RKO (cell line): ENCODE measurements at regions not wholly inside any gene's neighbourhood (a gene's known extent, or its start where the extent isn't known, plus 50 kb on each side); places are given as distances from the start of the nearest gene placed in this dataset.
"Not testable (repeated sequence)": the region's sequence is repeated elsewhere in the genome, so short reads cannot be mapped to it uniquely, and the experiment has no call there.

Experiments
- DNase-seq: peaks from one replicate; pipeline ENCODE4 v3.0.0-alpha.2; 2016; ENCODE audit warnings: low spot score

DNA sequence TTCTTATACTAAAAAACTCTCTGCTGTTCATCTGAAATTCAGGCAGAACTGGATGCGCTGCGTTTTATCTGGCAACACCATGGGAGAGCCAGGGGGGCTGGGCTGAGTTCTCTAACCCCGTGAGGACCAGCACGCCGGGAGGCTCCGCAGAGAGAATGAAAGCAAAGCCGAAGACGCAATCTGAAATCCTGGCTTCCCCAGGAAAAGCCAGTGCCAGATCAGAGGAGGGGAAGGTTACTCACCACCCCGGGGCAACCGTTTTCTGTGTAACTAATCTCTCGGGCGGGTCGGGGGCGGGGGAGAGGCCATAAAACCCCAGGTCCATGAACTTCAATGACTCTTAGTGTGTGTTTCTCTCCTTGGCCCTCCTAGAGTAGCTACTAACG is 99.4 kb downstream of the SHANK2 start:
- no peak for DNase-seq

DNA sequence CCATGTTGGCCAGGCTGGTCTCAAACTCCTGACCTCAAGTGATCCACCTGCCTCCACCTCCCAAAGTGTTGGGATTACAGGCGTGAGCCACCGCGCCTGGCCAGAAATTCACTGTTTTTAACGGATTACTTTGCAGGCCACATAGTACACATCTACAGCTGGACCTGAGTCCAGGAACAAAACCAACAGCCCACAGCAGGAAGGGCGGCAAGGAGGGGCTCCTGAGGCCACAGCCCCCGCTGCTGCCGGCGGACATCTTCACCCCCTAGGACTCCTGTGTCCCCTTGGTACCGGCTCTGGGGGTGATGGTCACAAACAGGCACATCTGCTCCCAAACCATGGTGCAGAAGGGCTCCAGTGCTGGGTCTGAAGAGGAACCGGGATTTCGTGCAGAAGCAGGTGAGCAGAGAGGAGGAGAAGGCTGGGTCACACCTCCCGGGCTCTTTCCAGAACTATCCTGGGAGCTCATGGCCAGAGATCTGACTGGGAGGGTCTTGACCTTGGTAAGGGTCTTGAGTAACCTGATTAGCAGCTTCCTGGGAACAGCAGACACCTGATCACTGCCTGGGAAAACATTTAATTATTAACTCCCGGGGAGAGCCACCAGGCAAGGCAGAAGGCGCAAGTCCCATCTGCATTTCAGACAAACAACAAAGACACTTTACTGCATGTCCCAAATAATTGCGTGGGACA is 99.9 kb downstream of the SHANK2 start:
- DNase-seq, result not testable (repeated sequence)

DNA sequence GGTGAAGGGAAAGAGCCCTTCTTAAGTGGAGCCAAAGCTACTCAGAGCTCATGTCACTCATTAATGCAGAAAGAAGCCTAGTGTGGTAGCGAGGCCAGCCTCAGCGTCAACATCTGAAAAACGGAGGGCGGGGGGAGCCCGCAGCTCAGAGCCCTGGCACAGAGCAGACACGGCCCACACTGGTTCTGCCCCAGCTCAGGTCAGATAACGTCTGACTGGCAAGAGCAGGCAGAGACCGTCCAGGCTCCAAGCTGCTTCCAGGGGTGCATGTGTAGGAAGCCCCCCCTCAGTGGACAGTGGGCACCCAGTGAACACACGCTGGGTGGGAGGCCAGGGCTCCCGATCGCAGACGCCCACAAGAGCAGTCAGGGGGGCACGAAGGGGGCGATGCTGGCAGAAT is 100.8 kb downstream of the SHANK2 start:
- no peak for DNase-seq

DNA sequence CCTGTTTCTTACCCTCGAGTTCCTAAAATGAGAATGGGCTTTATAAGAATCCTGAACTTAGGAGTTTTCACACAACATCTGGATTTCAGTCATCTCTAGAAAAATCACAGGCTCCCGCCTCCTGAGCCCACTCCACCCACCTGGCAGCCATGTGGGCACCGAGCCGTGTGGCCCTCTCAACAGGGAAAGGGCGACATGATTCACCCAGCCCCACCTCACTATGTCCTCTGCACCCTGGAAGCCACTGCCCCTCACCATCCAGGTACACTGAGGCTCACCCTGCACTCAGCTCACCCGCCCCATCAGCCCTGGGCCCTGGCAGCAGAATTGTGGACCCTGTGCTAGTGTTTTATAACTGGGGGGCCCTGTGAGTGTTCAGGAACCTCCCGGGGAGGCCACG is 101.5 kb downstream of the SHANK2 start:
- DNase-seq, result no peak

DNA sequence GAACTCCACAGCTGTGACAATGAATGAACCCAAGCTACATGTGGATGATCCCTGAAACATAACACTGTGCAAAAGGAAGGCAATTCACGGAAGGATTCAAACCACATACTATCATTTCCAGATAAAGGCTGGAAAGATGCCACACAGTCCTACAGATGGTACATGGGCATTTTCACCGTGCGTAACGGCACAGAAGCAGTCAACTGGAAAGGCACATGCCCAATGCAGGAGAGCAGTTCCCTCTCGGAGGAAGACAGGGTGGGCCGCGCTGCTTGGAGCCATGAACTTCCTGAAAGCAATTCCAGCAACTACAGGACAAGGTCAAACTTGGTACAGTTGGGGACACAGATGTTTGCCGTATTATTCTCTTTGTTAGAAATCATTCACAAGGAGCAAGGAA is 103.7 kb downstream of the SHANK2 start:
- DNase-seq, result no peak

DNA sequence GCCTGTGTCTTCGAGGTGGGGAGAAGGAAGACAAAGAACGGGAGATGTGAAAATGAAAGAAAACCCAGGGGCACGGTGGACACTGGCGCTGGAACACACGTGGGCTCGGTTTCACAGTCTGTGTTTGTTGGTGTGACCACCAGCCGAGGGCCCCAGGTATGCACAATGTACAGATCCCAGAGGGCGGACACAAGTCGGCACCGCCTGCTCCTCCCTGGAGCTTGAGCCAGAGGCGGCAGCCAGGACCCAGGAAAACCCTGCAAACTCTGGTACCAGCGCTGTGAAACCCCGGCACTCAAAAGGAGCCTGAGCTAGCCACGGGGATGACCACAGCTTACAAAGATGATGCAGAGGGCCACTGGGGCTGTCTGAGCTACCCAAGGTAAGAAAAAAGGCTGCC is 105.0 kb downstream of the SHANK2 start:
- DNase-seq, result no peak

DNA sequence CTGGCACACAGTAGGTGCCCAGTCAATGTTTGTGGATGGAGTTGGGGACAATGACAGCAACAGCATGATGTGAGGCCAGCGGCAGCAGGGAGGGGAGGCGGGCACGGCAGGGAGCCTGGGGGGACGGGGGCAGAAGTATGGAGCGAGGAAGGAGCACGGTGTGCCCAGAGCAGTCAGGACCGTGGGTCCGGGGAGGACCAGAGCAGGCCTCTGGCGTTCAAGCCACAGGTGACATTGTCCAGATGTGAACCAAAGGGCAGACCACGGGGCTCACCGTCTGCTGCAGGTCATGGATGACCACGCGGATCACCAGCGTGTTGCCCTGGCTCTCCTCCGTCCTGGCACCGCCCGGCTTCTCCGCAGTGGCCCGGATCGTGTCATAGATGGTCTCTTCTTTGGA is 105.5 kb downstream of the SHANK2 start:
- no peak for DNase-seq

DNA sequence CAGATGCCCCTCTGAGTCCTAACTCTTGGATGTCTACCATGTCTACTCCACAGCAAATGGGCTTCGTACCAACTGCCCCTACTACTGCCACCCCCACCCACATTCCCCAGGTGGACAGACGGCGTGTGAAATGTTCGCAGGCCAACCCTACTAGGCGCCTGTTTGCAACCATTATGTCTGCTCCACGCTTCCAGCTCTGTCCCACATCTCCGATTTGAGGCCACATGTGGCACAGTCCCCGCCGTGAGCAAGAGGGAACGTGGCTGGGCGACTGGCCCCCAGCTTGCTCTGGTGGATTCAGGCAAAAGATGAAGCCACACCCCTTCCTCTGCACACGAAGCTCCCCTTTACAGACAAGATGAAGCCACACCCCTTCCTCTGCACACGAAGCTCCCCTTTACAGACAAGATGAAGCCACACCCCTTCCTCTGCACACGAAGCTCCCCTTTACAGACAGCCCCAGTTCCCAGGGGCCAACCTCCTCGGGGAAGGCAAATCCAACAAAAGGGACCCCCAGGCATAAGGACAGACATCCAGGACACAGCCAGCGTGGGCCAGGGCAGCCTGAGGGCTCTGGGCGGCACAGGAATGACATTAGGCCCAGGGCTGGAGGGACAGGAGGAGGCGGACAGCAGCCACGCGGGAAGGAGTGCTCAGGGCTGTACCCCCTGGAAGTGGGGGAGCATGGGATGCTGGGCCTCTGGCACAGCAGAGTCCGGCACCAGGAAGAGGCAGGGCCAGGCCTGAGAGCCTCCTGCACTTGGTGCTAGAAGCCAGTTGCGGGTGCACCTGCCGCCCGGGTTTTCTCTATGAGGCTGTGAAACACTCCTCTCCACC is 106.2 kb downstream of the SHANK2 start:
- no peak for DNase-seq

DNA sequence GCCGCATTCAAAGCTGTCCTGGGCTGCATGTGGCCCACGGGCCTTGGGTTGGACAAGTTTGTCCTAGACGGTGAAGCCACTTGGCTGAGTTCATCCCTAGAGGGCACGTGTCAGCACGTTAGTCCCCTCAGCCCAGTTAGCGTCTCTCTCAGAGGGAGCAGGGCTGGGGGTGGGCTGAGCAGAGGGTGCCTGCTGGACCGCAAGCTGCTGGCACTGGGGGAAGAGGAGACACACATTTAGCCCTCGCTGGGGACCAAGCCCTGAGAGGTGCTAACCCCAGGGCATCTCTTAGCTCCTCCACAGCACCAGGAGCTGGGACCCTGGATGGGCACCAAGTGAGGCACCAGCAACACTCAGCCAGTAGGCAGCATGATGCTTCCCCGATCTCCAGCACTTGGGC is 107.0 kb downstream of the SHANK2 start:
- DNase-seq, result no peak

DNA sequence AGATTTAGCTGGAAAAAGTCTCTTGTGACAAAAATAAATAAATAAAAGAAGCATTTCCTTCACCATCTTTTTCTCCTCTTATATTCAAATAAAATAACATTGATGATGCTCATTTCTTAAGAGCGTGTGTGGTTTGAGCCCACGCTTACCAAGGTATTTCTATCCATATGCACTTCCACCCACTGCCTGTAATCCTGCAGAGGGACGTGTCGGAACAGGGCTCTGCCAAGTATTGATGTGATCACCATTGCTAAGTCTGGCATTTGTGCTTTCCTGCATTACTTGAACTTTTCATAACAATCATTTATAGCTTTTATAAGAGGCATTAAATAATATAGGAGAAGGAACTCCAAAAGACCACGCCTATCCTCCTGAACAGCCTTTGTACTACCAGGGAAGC is 107.6 kb downstream of the SHANK2 start:
- DNase-seq, result no peak

DNA sequence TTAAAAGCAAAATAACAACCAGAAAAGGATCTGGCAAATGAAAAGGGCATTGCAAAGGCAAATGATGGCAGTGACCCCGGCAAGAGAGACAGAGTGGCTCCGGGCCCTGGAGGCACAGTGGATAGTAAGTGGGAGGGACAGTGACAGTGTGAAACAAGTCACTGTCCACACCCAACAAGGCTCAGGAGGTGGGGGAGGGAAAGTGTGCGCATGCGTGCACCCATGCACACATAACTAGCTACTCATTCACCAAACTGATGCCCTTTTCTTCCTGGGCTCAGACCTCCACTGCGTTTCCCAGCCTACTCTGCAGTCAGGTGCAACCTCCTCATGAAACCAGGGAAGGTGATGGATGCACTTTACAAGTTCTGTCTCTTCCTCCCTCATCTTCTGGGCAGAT is 108.4 kb downstream of the SHANK2 start:
- DNase-seq, result no peak

DNA sequence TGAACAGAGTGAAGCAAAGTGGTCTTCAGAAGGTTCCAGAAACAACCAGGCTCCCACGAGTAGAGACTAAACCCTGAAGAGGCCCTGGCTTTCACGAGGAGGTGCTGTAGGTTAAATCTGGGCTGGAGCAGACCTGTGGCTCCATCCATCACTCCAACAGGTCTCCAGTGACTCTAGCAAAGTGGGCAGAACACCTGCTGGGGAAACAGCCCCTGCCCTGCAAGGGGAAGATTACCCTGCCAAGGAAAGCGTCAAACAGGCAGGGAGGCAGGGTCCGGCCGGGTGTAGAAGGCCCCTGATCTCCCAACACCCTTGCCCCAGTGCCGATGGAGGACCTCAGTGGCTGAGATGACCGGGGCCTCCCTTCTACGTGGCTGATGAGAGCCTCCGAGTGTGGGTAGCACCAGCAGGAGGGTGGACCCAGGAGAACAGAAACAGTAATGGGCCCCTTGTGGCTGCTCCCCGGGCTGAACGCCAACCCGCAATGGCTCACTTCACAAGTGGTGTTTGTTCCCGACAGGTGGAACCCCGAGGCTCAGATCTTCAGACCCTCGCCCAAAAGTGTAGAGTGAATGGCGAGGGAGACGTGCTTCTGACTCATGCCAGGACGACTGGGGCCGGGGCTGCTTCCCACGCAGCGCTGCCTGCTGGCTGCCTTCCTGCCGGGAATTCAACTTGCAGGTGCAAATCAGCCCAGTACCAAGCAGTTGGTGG is 112.0 kb downstream of the SHANK2 start:
- DNase-seq, result no peak

DNA sequence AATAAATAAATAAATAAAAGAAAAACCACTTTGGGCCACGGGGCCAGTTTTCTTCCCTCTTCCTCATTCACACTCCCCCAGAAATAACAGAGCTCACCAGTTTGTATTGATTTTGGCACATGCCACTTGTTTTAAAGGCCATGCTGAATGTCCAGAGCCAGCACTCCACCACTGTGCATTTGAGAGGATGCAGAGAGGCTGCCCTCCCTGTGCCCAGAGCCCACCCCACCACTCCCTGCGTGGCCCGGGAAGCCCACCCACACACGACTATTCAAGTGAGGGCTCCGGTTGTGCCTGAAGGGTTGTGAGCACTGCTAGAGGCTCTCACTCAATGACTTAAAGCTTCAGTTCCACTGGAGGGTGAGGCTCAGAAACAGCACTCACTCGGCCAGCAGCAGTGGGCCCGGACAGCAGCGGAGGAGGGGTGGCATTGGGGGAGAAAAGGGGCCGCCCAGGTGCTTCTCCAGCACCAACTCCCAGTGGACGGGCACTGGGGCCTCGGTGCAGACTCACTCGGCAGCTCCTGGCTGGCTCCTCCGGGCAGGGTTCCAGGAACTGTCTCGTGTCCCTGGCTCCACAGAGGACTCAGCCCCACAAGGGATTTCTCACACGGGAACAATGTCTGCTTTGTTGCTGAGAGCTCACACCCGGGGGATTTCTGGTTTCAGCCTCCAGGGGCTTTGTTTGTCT is 112.7 kb downstream of the SHANK2 start:
- DNase-seq, result no peak

DNA sequence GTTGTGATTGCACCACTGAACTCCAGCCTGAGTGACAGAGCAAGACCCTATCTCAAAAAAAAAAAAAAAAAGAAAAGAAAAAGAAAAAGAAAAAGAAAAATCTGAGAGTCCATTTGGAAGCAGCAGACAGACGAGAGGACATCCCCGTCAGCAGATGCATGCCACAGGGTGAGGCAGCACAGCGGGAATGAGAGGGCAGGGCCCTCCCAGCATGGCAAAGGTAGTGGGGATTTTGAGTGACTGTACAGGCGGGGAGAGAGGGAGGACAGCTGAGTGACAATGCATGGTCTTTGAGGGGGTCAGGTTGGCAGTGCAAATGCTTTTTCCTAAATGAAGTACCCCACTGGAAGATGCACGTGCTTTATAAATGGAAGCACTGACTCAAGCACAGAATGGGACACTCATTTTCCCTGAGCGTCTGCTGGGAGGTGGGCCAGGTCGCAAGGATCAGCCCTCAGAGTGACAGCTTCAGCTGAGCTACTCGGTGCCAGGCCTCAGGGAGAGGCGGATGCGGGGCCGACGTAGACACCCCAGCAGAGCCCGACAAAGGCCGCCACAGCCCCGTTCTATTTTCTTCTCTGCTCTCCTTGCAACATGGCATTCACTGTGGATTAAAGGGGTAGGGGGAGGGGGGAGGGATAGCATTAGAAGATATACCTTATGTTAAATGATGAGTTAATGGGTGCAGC is 113.5 kb downstream of the SHANK2 start:
- no peak for DNase-seq

DNA sequence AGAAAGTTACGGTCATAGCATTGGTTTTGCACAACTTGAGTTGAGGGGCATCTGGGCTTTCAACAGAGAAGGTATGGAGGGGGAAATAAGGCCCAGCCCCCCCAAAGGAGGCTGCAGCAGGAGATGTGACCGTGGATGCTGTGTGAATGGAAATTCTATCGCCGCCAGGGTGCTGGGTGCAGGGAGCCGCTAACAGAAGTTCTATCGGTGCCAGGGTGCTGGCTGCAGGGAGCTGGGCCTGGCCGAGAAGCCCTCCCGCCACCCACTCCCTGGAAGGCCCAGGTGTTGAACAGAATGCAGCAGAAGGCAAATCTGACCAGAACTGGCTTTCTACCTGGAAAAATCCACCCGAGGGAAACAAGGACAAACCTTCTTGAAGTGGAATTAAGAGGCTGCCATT is 115.0 kb downstream of the SHANK2 start:
- DNase-seq, result no peak

DNA sequence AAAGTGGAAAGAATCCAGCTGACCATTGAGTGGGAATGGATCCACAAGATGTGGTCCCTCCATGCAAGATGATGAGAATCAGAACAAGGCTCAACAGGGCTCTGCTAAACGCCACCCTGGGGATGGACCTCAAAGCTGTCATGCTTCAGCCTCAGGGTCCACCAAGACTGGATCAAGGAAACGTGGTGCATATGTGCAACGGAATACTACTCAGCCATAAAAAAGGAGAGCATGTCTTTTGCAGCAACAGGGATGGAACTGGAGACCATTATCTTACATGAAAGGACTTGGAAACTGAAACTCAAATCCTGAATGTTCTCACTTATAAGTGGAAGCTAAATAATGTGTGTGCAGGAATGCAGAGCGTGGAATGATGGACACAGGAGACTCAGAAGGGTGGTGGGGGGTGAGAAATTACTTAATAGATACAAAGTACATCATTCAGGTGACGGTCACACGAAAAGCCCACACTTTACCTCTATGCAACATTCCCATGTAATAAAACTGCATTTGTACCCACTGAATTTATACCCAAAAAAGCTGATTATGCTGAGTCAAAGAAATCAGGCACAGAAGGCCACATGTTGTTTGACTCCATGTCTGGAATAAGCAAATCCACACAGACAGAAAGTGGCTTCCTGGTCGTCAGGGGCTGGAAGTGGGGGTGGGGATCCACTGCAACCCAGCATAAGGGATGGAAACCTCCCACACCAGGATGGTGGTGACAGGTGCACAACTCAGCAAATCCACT is 116.1 kb downstream of the SHANK2 start:
- no peak for DNase-seq

DNA sequence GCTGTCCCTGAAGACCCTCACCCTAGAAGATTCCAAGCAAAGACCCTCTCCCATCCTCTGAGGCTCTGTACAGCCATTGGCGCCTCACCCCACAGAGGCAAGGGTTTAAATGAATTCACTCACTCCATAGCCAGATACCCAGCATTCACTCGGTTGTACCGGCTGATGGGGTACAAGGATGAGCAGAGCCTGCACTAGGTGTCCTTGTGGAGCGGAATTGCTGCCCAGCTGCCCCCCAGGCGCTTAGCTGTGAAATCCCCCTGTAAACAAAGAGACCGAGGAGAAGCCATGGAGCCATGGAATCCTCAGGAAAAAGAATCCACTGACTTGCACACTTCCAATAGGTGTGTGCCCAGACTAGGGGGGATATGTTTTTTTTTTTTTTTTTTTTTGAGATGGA is 117.3 kb downstream of the SHANK2 start:
- DNase-seq, result no peak

DNA sequence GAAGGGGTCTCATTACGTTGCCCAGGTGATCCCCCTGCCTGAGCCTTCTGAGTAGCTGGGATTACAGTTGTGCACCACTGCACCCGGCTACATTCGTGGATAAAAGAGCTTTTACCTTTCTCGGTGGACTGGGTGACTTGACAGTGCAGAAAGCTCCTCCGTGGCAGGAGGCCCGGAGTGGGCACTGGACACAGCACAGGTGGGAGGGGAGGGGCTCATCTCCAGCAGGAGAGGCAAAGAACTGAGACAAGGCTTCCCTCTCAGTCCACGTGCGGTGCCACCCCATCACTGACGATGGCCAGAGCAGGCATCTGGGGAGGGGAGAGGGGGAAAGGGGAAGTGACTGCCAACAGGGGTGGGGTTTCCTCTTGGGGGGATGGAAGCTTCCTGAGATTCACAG is 118.4 kb downstream of the SHANK2 start:
- DNase-seq, result no peak

DNA sequence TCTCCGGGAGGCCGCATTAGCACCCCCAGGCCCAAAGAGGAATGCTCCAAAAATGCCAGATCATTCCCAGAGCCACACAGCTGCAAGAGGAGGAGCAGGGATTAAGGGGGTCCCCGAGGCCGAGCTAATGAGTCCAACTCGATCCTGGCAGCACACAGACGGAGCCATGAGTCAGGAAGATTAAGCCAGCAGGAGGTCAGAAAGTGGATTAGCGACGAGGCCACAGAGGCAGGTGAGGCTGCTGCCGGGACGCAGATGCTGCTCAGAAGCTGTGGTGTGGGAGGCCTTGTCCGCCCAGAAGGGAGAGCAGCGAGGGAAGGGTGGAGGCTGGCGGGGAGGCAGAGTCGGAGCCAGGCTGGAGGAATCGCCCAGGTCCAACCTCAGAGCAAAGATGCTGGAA is 120.5 kb downstream of the SHANK2 start:
- DNase-seq, result no peak

DNA sequence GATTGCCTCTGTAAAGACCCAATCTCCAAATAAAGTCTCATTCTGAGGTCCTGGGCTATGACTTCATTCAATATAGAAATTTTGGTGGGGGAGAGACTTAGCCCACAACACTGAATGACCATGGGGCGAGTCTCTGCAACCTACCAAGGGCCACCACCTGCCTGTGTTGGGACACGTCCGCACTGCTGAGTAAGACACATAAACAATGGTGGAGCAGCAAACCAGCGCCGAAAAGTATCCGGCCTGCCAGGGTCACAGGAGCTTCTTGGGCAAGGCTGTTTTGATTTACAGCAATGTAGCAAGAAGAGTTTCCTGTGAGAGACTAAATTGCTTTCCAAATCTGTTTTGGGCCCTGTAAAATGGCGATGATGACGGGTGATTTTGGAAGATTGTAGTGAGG is 122.3 kb downstream of the SHANK2 start:
- no peak for DNase-seq

DNA sequence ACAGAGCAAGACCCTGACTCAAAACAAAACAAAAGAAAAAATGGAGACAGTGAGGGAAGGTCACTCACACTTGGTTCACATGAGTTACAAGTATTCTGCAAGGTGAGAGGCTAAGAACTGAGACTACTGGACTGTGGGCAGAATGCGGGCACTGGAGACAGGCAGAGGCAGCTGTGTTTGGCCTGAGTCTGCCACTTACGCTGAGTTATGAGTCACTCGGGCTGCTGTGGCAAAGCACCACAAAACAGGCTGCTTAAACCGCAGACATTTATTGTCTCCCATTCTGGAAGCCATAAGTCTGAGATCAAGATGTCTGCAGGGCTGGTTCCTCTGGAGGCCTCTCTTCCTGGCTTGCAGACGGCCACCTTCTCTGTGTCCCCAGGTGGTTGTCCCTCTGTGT is 122.8 kb downstream of the SHANK2 start:
- DNase-seq, result no peak
